Common myeloid progenitor, CD34-positive (primary cell): ENCODE measurements at regions not wholly inside any gene's neighbourhood (a gene's known extent, or its start where the extent isn't known, plus 50 kb on each side); places are given as distances from the start of the nearest gene placed in this dataset.

Source experiments
- CTCF ChIA-PET: fragments of 350-600 bp; sonication (Branson Sonifier 250); formaldehyde crosslinking; loops from one replicate; lab custom pipeline; 2021; ENCODE audit warnings: antibody characterized with exemption; lab: Charles Lee
- POLR2A ChIA-PET: fragments of 350-600 bp; sonication (Branson Sonifier 250); formaldehyde crosslinking; loops from one replicate; lab custom pipeline; 2021; ENCODE audit warnings: antibody characterized with exemption; lab: Charles Lee
- DNase-seq, 3 donors: peaks; one replicate each; pipeline versions ENCODE4 v3.0.0 to v3.0.0-alpha.2; 2013
- H3K27ac ChIP-seq, 2 experiments: 1 replicate in 1 of 2; 2 replicates in 1 of 2; pipeline ENCODE4 v1.7.0; 2013; ENCODE audit warnings: inconsistent platforms in 2 of 2, low read length in 2 of 2, mild to moderate bottlenecking in 2 of 2, low read depth in 1 of 2, moderate library complexity in 1 of 2; ENCODE audit not compliant: severe bottlenecking in 2 of 2, insufficient read depth in 1 of 2, poor library complexity in 1 of 2
- H3K27me3 ChIP-seq, 5 experiments: replicated peaks in 2 of 5; 1 replicate in 3 of 5; 2 replicates in 2 of 5; pipeline versions ENCODE4 v1.6.1 to v1.7.0; 2013; ENCODE audit warnings: low read length in 4 of 5, mild to moderate bottlenecking in 2 of 5, moderate library complexity in 2 of 5, inconsistent platforms in 1 of 5; ENCODE audit not compliant: insufficient read depth in 5 of 5, control insufficient read depth in 4 of 5
- H3K36me3 ChIP-seq, 4 experiments: 1 replicate in 2 of 4; 2 replicates in 2 of 4; pipeline versions ENCODE4 v1.6.1 to v1.7.0; 2013; ENCODE audit warnings: low read length in 3 of 4, control low read depth in 1 of 4, mild to moderate bottlenecking in 1 of 4; ENCODE audit not compliant: control insufficient read depth in 4 of 4, insufficient read depth in 4 of 4
- H3K4me1 ChIP-seq, 4 experiments: 1 replicate in 3 of 4; 2 replicates in 1 of 4; pipeline versions ENCODE4 v1.6.1 to v1.7.1; 2013; ENCODE audit warnings: low read length in 3 of 4, mild to moderate bottlenecking in 3 of 4, control low read depth in 1 of 4, inconsistent platforms in 1 of 4, moderate library complexity in 1 of 4; ENCODE audit not compliant: control insufficient read depth in 4 of 4, insufficient read depth in 4 of 4; ENCODE audit errors: control extremely low read depth in 1 of 4
- H3K4me3 ChIP-seq, 7 experiments: 1 replicate in 4 of 7; 2 replicates in 3 of 7; pipeline versions ENCODE4 v1.5.1 to v1.7.0; 2013; ENCODE audit warnings: mild to moderate bottlenecking in 7 of 7, low read length in 6 of 7, moderate library complexity in 6 of 7, inconsistent platforms in 2 of 7, low read depth in 2 of 7, control low read depth in 1 of 7; ENCODE audit not compliant: insufficient read depth in 4 of 7, control insufficient read depth in 1 of 7; ENCODE audit errors: extremely low read depth in 1 of 7
- H3K9me3 ChIP-seq, 5 experiments: 1 replicate in 4 of 5; 2 replicates in 1 of 5; pipeline versions ENCODE4 v1.6.1 to v1.7.1; 2013; ENCODE audit warnings: low read length in 4 of 5, mild to moderate bottlenecking in 2 of 5, inconsistent platforms in 1 of 5, low read depth in 1 of 5, moderate library complexity in 1 of 5; ENCODE audit not compliant: control insufficient read depth in 4 of 5, insufficient read depth in 2 of 5; ENCODE audit errors: control extremely low read depth in 1 of 5
- WGBS: methylation state at CpG from one replicate; pipeline ENCODE4 v1.1.5; 2013; ENCODE audit not compliant: insufficient coverage; 5-methylcytosine and 5-hydroxymethylcytosine counted together

- H3K27ac ChIP-seq: no peak overlapping the region
- WGBS: 91% methylated on average over 3 of the region's 3 CpGs
- H3K4me1 ChIP-seq: no peaks in the 10 kb centered on the region
- H3K4me3 ChIP-seq: no peak overlapping the region
- no peaks in the 10 kb centered on the region for H3K36me3 ChIP-seq
- no peak for DNase-seq
- H3K9me3 ChIP-seq: no peaks in the 10 kb centered on the region
- CTCF ChIA-PET: no interaction called here
- POLR2A ChIA-PET: no interaction called here
- no peaks in the 10 kb centered on the region for H3K27me3 ChIP-seq
Measured at GRCh38 chr6:82701341-82701740, 337.7 kb downstream of the TPBG start.

- ChIA-PET POLR2A (no interaction called here), CTCF (no interaction called here)
- no peak overlapping the region for H3K4me3 ChIP-seq
- no peaks in the 10 kb centered on the region for H3K9me3 ChIP-seq
- no peaks in the 10 kb centered on the region for H3K27me3 ChIP-seq
- H3K36me3 ChIP-seq: no peaks in the 10 kb centered on the region
- H3K27ac ChIP-seq: no peak overlapping the region
- no peak for DNase-seq
- no peaks in the 10 kb centered on the region for H3K4me1 ChIP-seq
- WGBS: 89% methylated on average over 3 of the region's 3 CpGs
Measured at GRCh38 chr6:82702574-82702973, 339.0 kb downstream of the TPBG start.

- Histone ChIP-seq H3K27me3 (no peaks in the 10 kb centered on the region), H3K9me3 (no peaks in the 10 kb centered on the region), H3K36me3 (no peaks in the 10 kb centered on the region), H3K4me3 (no peak overlapping the region), H3K4me1 (no peaks in the 10 kb centered on the region), H3K27ac (no peak overlapping the region)
- no peak for DNase-seq
- WGBS: 100% methylated on average over 1 of the region's 4 CpGs
- ChIA-PET CTCF (no interaction called here), POLR2A (no interaction called here)
Measured at GRCh38 chr6:82703230-82703629, 339.6 kb downstream of the TPBG start.

GRCh38 chr6:82704045-82704444 lies 340.4 kb downstream of the TPBG start:
- ChIA-PET POLR2A (no interaction called here), CTCF (no interaction called here)
- H3K4me3 ChIP-seq: no peak overlapping the region
- no peaks in the 10 kb centered on the region for H3K4me1 ChIP-seq
- H3K27ac ChIP-seq: no peak overlapping the region
- WGBS: 80% methylated on average over 1 of the region's 1 CpG
- no peaks in the 10 kb centered on the region for H3K27me3 ChIP-seq
- H3K36me3 ChIP-seq: no peaks in the 10 kb centered on the region
- no peaks in the 10 kb centered on the region for H3K9me3 ChIP-seq
- DNase-seq: no peak

GRCh38 chr6:82705579-82705978 lies 342.0 kb downstream of the TPBG start:
- 100% methylated on average over 3 of the region's 3 CpGs for WGBS
- no peaks in the 10 kb centered on the region for H3K4me1 ChIP-seq
- POLR2A ChIA-PET: no interaction called here
- H3K4me3 ChIP-seq: no peak overlapping the region
- H3K36me3 ChIP-seq: no peaks in the 10 kb centered on the region
- H3K27ac ChIP-seq: no peak overlapping the region
- H3K9me3 ChIP-seq: no peaks in the 10 kb centered on the region
- no peak for DNase-seq
- H3K27me3 ChIP-seq: no peaks in the 10 kb centered on the region
- CTCF ChIA-PET: no interaction called here

- Histone ChIP-seq H3K27me3 (no peaks in the 10 kb centered on the region), H3K4me1 (no peaks in the 10 kb centered on the region), H3K27ac (no peak overlapping the region), H3K36me3 (no peaks in the 10 kb centered on the region), H3K9me3 (peaks cover 0 to 3% (median 0%) of the 10 kb centered on the region in 5 experiments), H3K4me3 (no peak overlapping the region)
- ChIA-PET CTCF (no interaction called here), POLR2A (no interaction called here)
- WGBS: 65% methylated on average over 7 of the region's 7 CpGs
- DNase-seq: no peak
Measured at GRCh38 chr6:82711105-82711827, 347.6 kb downstream of the TPBG start.

- no peak overlapping the region for H3K4me3 ChIP-seq
- CTCF ChIA-PET: interaction anchor here (1.0 kb wide), 1 partner anchor 30 kb away, joined by 3 read pairs; no protein-coding TSS in a partner anchor
- peaks cover 0 to 3% (median 0%) of the 10 kb centered on the region in 5 experiments for H3K9me3 ChIP-seq
- no peak overlapping the region for H3K27ac ChIP-seq
- no peak for DNase-seq
- WGBS: 60% methylated on average over 1 of the region's 2 CpGs
- H3K27me3 ChIP-seq: no peaks in the 10 kb centered on the region
- POLR2A ChIA-PET: no interaction called here
- H3K36me3 ChIP-seq: no peaks in the 10 kb centered on the region
- no peaks in the 10 kb centered on the region for H3K4me1 ChIP-seq
Measured at GRCh38 chr6:82711971-82712370, 348.4 kb downstream of the TPBG start.
